ENCODE measurements at regions not wholly inside any gene's neighbourhood (a gene's known extent, or its start where the extent isn't known, plus 50 kb on each side); places are given as distances from the start of the nearest gene placed in this dataset.

DNA sequence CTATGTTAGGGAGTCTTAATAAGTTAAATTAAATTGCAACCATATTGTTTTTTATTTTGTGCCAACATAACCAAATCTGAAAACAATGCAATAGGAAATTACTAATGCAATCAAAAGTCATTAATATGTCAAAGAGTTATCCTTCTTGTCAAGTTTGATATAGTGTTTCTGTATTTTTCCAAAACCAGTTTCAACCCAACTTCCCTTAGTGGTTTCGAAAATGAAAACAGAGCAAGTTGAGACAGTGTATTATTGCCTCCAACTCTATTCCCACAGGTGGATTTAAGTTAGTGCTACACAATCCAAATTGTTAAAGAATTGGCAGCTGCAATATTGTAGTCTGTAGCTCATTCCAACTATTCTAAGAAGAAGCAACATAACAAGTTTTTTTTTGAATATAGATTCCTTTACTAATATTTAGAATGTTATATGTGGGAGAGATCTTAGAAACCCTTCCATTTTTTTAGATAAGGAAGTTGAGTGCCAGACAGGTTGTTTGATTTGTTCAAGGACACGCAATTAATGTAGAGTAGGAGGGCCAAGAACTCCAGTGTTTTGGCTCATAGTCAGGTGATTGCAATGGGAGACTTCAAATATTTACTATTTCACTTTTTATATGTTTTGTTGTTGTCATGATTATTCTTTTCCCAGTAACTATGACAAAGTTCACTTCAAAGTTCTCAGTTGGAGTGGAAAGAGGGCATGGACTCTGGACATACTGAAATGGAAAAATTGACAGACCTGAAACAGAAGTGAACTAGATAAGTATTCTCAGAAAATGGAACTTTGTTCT lies 282.4 kb upstream of the HSF2 start:
- TF ChIP-seq EZH2 (IDR thresholded peaks at IDR 0.05; ENCODE audit: borderline replicate concordance, insufficient read depth, low read length, poor library complexity, severe bottlenecking), result no peak
- TF ChIP-seq, protein P1, sequence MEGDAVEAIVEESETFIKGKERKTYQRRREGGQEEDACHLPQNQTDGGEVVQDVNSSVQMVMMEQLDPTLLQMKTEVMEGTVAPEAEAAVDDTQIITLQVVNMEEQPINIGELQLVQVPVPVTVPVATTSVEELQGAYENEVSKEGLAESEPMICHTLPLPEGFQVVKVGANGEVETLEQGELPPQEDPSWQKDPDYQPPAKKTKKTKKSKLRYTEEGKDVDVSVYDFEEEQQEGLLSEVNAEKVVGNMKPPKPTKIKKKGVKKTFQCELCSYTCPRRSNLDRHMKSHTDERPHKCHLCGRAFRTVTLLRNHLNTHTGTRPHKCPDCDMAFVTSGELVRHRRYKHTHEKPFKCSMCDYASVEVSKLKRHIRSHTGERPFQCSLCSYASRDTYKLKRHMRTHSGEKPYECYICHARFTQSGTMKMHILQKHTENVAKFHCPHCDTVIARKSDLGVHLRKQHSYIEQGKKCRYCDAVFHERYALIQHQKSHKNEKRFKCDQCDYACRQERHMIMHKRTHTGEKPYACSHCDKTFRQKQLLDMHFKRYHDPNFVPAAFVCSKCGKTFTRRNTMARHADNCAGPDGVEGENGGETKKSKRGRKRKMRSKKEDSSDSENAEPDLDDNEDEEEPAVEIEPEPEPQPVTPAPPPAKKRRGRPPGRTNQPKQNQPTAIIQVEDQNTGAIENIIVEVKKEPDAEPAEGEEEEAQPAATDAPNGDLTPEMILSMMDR (IDR thresholded peaks at IDR 0.05; ENCODE audit: poor library complexity, severe bottlenecking), result no peak
- TF ChIP-seq, protein P2, sequence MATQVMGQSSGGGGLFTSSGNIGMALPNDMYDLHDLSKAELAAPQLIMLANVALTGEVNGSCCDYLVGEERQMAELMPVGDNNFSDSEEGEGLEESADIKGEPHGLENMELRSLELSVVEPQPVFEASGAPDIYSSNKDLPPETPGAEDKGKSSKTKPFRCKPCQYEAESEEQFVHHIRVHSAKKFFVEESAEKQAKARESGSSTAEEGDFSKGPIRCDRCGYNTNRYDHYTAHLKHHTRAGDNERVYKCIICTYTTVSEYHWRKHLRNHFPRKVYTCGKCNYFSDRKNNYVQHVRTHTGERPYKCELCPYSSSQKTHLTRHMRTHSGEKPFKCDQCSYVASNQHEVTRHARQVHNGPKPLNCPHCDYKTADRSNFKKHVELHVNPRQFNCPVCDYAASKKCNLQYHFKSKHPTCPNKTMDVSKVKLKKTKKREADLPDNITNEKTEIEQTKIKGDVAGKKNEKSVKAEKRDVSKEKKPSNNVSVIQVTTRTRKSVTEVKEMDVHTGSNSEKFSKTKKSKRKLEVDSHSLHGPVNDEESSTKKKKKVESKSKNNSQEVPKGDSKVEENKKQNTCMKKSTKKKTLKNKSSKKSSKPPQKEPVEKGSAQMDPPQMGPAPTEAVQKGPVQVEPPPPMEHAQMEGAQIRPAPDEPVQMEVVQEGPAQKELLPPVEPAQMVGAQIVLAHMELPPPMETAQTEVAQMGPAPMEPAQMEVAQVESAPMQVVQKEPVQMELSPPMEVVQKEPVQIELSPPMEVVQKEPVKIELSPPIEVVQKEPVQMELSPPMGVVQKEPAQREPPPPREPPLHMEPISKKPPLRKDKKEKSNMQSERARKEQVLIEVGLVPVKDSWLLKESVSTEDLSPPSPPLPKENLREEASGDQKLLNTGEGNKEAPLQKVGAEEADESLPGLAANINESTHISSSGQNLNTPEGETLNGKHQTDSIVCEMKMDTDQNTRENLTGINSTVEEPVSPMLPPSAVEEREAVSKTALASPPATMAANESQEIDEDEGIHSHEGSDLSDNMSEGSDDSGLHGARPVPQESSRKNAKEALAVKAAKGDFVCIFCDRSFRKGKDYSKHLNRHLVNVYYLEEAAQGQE (IDR thresholded peaks at IDR 0.05; ENCODE audit: borderline replicate concordance), result no peak
